NT2/D1 (cell line): ENCODE measurements at regions not wholly inside any gene's neighbourhood (a gene's known extent, or its start where the extent isn't known, plus 50 kb on each side); places are given as distances from the start of the nearest gene placed in this dataset.

Source experiments
- YY1 ChIP-seq: IDR thresholded peaks from 2 replicates; pipeline ENCODE4 v1.6.1; 2011; ENCODE audit not compliant: insufficient read length, insufficient read depth
- ZNF274 ChIP-seq: IDR thresholded peaks from 2 replicates; pipeline ENCODE4 v1.6.1; 2011; ENCODE audit warnings: mild to moderate bottlenecking, low read depth, low read length

DNA sequence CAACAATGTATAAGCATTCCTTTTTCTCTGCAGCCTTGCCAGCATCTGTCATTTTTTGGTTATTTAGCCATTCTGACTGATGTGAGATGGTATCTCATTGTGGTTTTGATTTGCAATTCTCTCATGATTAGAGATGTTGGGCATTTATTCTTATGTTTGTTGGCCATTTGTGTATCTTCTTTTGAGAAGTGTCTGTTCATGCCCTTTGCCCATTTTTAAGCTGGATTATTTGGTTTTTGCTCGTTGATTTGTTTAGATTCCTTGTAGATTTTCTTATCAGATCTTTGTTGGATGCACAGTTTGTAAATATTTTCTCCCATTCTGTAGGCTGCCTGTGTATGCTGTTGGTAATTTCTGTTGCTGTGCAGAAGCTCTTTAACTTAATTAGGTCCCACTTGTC, 259.6 kb upstream of the SESN3 start:
- TF ChIP-seq YY1 = no peak
- no peak for TF ChIP-seq ZNF274
